ENCODE measurements at regions not wholly inside any gene's neighbourhood (a gene's known extent, or its start where the extent isn't known, plus 50 kb on each side); places are given as distances from the start of the nearest gene placed in this dataset.
"Not testable (repeated sequence)": the region's sequence is repeated elsewhere in the genome, so short reads cannot be mapped to it uniquely, and the experiment has no call there.

DNA sequence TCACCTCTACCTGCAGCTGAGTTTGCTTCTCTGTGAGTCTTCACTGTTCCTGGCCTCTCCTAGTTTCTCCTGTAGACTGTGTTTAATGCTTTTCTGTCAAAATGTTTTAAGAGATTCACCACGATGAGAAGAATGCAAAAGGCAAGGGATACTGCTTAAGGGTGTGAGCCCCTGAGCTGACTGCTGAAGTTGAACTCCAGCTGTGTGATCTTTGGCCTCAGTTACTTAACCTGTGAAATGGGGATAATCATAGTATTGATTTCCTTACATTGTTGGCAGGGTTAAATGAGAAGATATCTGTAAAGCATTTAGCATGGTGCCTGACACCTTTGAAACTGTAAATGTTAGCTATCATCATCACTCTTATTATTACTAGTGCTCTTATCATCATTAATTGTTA is 230.2 kb upstream of the MYLIP start:
- Mint-ChIP-seq H3K27ac (no peak overlapping the region), H3K36me3 (no peaks in the 10 kb centered on the region), H3K9me3 (no peaks in the 10 kb centered on the region), H3K27me3 (no peaks in the 10 kb centered on the region), H3K4me1 (peaks cover 5% of the 10 kb centered on the region), H3K4me3 (no peak overlapping the region)

DNA sequence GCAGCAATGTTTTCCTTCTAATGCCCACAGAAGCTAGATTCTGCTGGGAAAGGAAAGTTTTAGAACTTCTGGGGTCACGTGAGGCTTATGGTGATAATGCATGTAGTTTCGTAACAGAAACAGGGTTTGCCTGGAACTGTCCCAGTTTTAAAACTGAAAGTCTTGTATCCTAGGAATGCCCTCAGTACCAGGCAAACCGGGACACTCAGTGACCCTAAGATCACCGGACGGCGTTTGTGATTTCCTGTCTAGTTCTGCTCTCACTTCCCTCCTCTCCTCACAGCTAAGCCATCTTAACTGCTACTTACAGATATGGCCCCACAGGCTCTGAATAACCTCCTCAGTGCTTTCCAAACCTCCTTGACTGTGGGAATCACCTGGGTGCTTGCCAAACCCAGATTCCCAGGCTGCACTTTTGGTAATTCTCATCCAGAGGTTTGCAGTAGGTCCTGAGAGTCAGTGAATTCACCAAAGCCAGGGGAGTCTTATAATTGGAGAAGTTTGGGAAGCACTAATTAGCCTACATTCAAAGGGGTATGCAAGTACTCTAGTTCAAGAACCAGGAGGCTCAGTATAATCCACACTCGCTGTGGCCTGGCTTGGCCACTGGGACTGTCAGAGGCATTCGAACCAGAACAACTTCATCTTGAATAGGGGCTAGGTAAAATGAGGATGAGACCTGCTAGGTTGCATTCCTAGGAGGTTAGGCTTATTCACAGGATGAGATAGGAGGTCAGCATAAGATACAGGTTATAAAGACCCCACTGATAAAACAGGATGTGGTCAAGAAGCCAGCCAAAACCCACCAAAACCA is 231.6 kb upstream of the MYLIP start:
- Mint-ChIP-seq H3K4me1 (peaks cover 5% of the 10 kb centered on the region), H3K27me3 (no peaks in the 10 kb centered on the region), H3K27ac (no peak overlapping the region), H3K4me3 (no peak overlapping the region), H3K9me3 (no peaks in the 10 kb centered on the region), H3K36me3 (no peaks in the 10 kb centered on the region)

DNA sequence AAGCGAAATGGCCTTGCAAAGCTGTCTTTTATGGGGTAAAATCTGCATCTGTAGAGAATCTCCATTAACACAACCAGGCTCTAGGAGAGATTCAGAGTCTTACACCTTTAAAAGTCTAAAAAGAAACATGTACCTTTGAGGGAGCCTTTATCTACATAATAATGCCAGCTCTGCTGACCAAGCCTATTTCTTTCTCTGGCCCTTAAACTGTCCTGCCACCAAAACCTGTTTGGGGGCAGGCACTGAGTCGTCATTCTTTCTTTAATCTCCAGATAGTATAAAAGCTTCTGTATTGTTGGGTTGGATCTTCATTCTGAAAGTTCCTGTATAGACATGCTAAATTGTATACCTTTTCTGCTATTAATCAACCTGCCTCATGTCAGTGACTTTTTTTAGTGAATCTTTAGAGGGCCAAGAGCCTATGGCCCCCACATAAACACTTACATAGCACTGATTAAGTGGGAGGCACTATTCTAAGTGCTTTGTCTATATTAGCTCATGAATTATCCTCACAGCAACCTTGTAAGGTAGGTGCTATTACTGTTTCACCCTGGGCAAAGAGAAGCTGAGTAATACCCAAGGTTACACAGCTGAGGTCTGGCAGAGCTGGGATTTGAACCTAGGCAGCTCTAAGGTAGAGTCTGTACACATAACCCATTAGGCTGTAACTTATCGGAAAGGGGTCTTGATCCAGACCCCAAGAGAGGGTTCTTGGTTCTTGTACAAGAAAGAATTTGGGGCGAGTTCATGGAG is 232.3 kb upstream of the DTNBP1 start:
- Mint-ChIP-seq H3K27ac (no peak overlapping the region), H3K4me3 (no peak overlapping the region), H3K9me3 (no peaks in the 10 kb centered on the region), H3K4me1 (no peaks in the 10 kb centered on the region), H3K36me3 (no peaks in the 10 kb centered on the region), H3K27me3 (no peaks in the 10 kb centered on the region)

DNA sequence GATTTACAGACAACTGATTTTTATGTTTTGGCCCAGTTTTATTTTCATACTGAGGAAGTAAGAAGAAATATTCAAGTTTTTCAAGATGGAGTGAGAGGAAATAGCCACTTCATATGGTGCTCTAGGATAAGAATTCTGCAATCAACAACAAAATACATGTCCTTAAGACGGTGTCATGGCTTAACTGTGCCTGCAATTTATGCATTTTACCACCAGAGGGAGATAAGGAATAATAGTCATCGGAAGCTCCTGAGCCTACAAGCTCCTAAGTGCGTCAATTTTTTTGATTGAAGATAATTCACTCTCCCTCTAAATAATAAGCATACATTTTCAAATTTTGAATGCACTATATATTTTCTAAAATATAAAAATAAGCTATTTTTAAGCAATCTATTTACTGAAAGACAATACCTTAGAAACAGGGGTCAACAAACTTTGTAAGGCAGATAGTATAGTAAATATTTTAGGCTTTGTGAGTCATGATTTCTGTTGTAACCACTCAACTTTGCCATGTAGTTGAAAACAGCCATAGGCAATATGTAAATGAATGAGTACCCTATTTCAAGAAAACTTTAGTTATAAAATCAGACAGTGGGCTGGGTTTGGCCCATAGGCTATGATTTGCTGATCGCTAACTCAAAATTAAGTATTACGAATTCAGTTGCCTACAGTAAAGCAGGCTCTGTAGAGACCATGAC is 230.9 kb upstream of the DTNBP1 start:
- Mint-ChIP-seq H3K9me3 (no peaks in the 10 kb centered on the region), H3K4me3 (no peak overlapping the region), H3K27ac (no peak overlapping the region), H3K27me3 (no peaks in the 10 kb centered on the region), H3K36me3 (no peaks in the 10 kb centered on the region), H3K4me1 (no peaks in the 10 kb centered on the region)

DNA sequence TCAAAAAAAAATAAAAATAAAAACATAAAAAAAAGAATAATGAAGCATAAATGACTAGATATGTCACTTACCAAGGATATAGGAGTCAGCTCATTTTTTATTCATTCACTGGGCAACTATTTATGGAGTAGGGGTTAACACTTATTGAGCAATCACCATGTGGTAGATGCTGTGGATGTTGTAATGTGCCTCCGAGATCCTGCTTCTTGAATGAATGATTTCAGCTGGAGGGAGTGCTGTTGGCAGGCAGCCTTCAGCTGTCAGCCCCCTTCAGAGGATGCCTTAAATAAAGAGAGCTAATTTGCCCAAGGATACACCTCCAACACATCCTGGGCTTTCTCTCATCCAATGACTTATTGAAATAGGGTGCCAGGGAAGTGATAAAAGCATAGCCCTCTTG is 229.5 kb upstream of the DTNBP1 start:
- no peak overlapping the region for H3K27ac Mint-ChIP-seq
- no peaks in the 10 kb centered on the region for H3K36me3 Mint-ChIP-seq
- H3K4me3 Mint-ChIP-seq: no peak overlapping the region
- no peaks in the 10 kb centered on the region for H3K9me3 Mint-ChIP-seq
- no peaks in the 10 kb centered on the region for H3K4me1 Mint-ChIP-seq
- no peaks in the 10 kb centered on the region for H3K27me3 Mint-ChIP-seq

DNA sequence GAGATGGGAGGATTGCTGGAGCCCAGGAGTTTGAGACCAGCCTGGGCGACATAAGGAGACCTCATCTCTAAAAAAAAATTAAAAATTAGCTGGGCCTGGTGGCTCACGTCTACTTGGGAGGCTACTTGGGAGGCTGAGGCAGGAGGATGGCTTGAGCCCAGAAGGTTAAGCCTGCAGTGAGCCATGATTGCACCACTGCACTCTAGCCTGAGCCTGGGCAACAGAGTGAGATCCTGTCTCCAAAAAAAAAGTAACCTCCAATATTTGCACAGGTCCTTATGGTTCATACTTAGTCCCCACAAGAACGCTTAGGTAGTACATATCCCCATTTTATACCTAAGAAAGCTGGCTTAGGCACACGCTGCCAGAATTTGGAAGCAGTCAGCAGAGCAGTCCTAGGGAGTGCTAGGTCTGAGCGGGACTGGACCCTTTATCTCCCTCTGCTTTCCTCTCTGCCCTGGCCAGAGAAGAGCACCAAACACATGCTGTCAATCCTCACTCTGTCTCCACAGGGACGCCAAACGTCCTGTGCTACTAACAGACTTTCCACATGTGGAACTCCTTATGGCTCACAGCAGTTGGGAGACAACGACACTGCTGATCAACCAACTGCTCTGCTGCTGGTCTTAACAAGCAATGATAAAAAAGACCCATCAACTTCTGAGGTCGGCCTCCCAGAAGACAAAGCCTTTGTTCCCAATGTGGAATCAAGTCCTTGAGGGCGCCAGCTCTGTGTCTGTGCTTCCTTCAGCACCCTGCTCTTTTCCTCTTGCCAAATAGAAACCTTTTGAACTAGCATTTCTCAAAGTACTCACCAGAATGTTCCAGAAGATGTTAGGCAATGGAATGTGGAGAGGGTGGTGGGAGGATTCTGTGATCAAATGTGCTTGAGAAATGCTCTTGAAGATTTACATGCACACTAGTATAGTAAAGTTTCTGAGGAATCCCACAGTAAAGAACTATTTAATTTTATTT is 226.3 kb upstream of the DTNBP1 start:
- Mint-ChIP-seq H3K27me3 (no peaks in the 10 kb centered on the region), H3K27ac (no peak overlapping the region), H3K9me3 (no peaks in the 10 kb centered on the region), H3K4me3 (no peak overlapping the region), H3K36me3 (no peaks in the 10 kb centered on the region), H3K4me1 (no peaks in the 10 kb centered on the region)

DNA sequence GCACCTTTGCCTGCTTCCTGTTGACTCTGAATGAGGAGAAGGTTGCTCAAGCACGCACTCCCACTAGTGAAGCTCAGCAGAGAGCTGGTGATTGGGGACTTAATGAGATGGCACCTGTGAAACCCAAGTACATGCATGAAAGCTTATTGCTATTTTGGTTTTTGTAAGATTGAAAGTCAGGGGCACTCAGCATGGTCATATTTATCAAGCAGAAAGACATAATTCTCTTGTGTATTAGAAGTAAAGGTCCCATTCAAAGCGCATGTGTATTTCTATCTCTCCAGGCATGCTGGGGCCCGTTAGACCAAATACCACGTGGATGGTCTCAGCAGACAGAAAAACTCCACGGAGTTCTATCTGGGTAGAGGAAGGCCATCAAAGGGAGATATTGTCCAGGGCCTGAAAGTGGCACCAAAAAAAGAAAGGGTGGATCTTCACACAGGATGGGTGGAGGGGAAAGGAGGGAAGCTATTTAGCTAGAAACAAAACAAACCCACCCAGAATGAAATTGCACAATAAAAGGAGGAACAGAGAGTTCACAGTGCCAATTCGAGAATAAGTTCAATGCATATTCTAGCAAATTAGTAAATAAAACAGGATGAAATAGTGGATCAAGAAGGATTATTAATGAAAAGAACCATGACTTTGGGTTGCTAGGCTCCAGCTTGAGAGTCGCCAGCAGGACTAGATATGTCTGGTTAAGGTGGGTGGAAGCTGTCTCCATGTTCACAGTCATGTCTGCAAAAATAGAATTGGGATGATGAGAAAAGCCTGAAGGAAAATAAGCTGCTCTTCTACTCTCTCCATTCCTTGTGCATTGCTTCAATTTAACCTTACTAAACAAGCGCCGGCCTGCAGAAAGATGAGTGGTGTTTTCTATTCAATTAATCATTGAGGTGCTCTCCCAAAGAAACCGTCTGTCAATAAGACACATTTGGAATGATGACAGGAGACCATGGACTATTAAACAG is 224.9 kb upstream of the DTNBP1 start:
- Mint-ChIP-seq H3K27ac (no peak overlapping the region), H3K36me3 (no peaks in the 10 kb centered on the region), H3K4me1 (no peaks in the 10 kb centered on the region), H3K27me3 (no peaks in the 10 kb centered on the region), H3K9me3 (no peaks in the 10 kb centered on the region), H3K4me3 (no peak overlapping the region)

DNA sequence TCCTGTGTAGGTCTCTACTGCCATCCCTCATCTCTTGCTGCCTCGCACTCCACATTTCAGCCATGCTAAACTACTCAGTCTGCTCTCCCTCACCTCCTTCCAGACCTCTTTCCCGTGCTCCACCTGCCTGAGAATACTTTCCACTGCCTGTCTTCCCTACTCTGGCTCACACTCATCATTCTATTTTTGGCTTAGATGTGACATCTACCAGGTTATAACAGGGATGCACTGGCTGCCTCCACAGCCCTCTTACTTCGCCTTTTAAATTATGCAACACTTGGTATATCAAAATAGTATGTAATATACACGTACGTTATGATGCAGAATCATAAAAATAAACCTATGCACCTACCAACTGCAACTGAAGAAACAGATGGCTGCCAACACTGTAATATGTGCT is 222.8 kb upstream of the DTNBP1 start:
- H3K27ac Mint-ChIP-seq: no peak overlapping the region
- H3K27me3 Mint-ChIP-seq: no peaks in the 10 kb centered on the region
- H3K4me3 Mint-ChIP-seq: no peak overlapping the region
- H3K9me3 Mint-ChIP-seq: no peaks in the 10 kb centered on the region
- peaks cover 5% of the 10 kb centered on the region for H3K4me1 Mint-ChIP-seq
- H3K36me3 Mint-ChIP-seq: no peaks in the 10 kb centered on the region

DNA sequence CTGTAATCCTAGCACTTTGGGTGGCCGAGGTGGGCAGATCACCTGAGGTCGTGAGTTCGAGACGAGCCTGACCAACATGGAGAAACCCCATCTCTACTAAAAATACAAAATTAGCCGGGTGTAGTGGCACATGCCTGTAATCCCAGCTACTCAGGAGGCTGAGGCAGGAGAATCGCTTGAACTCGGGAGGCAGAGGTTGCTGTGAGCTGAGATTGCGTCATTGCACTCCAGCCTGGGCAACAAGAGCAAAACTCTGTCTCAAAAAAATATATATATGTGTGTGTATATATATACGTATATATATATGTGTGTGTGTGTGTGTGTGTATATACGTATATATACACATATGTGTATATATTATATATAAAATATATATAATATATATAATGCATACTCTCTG is 220.8 kb upstream of the DTNBP1 start:
- not testable (repeated sequence) for H3K27me3 Mint-ChIP-seq, H3K36me3 Mint-ChIP-seq, H3K4me3 Mint-ChIP-seq, H3K27ac Mint-ChIP-seq, H3K9me3 Mint-ChIP-seq
- H3K4me1 Mint-ChIP-seq: peaks cover 24% of the 10 kb centered on the region

DNA sequence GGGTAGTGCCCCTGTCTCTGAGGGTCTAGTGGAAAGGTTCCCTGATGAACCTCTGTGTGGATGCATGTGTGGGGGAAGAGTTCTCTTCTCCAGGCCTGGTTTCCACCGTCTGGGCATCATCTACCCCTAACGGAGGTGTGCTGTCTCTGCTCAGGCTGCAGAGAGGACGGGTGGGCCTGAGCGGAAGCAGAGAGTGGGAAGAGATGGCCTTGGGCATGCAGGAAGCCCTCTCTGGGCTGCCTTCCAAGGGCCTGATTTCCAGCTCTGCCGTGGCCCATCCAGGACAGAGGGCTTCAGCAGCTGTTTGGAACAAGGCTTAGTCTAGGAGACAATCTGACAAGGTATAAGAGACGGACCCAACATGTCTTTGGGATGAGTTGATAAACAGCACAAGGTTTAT is 220.1 kb upstream of the DTNBP1 start:
- no peaks in the 10 kb centered on the region for H3K27me3 Mint-ChIP-seq
- H3K9me3 Mint-ChIP-seq: no peaks in the 10 kb centered on the region
- H3K4me3 Mint-ChIP-seq: no peak overlapping the region
- H3K27ac Mint-ChIP-seq: no peak overlapping the region
- peaks cover 24% of the 10 kb centered on the region for H3K4me1 Mint-ChIP-seq
- H3K36me3 Mint-ChIP-seq: no peaks in the 10 kb centered on the region

DNA sequence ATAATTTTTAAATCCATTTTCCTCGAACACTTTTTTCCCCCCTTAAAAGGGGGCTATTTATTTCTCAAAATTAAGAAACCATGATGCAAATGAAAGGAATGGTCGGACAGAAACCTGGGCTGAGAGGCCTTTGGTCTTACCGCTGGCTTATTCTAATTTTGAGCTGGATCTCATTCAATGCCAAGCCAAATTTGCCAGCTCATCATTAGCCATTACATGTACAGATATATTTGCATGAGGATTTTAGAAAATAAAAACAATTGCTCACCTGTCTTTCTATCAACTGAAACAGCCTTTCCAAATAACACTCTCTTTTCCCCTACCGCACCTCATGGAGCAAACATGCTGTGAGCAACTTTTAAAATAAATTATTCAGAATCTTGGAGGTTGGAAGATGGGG is 219.5 kb upstream of the DTNBP1 start:
- Mint-ChIP-seq H3K4me1 (peaks cover 24% of the 10 kb centered on the region), H3K4me3 (no peak overlapping the region), H3K27me3 (no peaks in the 10 kb centered on the region), H3K27ac (no peak overlapping the region), H3K9me3 (no peaks in the 10 kb centered on the region), H3K36me3 (no peaks in the 10 kb centered on the region)

DNA sequence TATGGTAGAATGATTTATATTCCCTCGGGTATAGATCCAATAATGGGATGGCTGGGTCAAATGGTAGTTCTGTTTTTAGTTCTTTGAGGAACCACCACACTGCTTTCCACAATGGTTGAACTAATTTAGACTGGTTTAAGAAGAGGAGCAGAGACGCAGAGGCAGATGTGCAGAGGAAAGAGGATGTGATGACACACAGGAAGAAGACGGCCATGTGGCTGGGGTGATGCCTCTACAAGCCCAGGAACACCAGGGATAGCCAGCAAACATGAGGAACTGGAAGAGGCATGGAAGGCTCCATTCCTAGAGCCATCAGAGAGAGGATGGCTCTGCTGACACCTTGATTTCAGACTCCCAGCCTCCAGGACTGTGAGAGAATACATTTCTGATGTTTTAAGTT is 218.3 kb upstream of the DTNBP1 start:
- peaks cover 24% of the 10 kb centered on the region for H3K4me1 Mint-ChIP-seq
- H3K9me3 Mint-ChIP-seq: no peaks in the 10 kb centered on the region
- H3K27ac Mint-ChIP-seq: no peak overlapping the region
- H3K27me3 Mint-ChIP-seq: no peaks in the 10 kb centered on the region
- no peaks in the 10 kb centered on the region for H3K36me3 Mint-ChIP-seq
- H3K4me3 Mint-ChIP-seq: no peak overlapping the region

DNA sequence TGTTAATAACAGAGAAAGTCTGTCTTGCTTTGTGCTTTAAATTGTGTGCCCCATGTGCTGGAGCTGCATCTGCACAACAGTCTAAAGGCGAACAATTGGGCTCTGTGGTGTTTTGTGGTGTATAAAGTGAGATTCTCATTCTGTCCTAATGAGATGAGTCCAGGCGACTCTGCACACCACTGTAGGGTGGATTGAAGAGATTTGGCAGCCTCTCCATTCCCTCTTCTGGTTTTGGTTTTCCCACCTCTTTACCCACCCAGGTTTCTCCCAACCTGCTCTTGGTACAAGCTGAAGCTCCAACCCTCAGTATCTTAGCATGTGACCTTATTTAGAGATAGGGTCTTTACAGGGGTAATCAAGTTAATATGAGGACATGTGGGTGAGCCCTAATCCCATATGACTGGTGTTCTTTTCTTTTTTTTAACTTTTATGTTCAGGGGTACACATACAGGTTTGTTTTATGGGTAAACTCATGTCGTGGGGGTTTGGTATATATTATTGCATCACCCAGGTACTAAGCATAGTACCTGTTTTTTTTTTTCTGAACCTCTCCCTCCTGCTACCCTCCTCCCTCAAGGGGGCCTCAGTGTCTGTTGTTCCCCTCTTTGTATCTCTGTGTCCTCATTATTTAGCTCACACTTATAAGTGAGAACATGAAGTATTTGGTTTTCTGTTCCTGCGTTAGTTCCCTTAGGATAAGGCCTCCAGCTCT is 217.6 kb upstream of the DTNBP1 start:
- Mint-ChIP-seq H3K27me3 (no peaks in the 10 kb centered on the region), H3K4me1 (peaks cover 24% of the 10 kb centered on the region), H3K36me3 (no peaks in the 10 kb centered on the region), H3K27ac (no peak overlapping the region), H3K9me3 (no peaks in the 10 kb centered on the region), H3K4me3 (no peak overlapping the region)

Data from activated naive CD4-positive, alpha-beta T cell treated with anti-CD3 and anti-CD28 coated beads, Interleukin-2, amount 50 U/mL, for 24 hours (primary cell).